HG02763 (cell line): ENCODE measurements at regions not wholly inside any gene's neighbourhood (a gene's known extent, or its start where the extent isn't known, plus 50 kb on each side); places are given as distances from the start of the nearest gene placed in this dataset.
"Not testable (repeated sequence)": the region's sequence is repeated elsewhere in the genome, so short reads cannot be mapped to it uniquely, and the experiment has no call there.

Source experiments
- ATAC-seq: cut with Tn5 transposase; IDR thresholded peaks from one replicate; pipeline ENCODE4 v1.9.1; 2021; ENCODE audit warnings: mild to moderate bottlenecking, moderate library complexity; ENCODE audit not compliant: unreplicated experiment

GRCh38 chr3:74426571-74426970, 187.9 kb downstream of the CNTN3 start:
- no peak for ATAC-seq

- ATAC-seq = no peak
Observed at GRCh38 chr3:74423867-74424266, 190.6 kb downstream of the CNTN3 start.

DNA sequence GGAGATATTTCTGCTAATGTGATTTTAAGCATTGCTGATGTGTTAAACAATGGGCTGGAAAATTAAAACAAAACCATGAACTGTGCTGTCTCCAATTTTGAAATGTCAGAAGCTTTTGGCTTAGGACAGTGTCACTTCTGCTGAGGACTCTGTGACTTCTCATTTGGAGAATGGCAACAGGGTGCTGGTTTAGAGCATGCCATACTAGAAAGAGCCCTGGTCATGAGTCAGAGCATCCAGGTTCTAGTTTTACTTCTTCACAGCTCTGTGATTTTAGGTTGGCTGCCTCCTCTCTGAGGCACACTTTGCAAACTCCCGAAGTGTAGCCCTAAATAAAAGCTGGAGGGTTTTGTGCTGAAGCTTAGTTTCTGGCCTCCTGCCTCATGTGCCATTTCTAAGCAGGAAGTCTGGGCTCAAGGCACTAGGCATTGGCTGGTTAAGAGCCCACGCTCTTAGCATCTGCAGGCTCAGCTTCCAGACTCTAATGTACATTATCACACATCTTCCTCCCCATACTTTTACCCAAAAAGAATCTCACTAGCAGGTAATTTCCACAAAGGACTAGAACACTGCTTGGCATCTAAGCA, 193.8 kb downstream of the CNTN3 start:
- ATAC-seq = no peak

GRCh38 chr3:74415731-74416130, 198.7 kb downstream of the CNTN3 start:
- no peak for ATAC-seq

- ATAC-seq = no peak
Observed at GRCh38 chr3:74413547-74414241, 200.8 kb downstream of the CNTN3 start.

GRCh38 chr3:74410276-74410941, 204.1 kb downstream of the CNTN3 start:
- no peak for ATAC-seq

GRCh38 chr3:74409066-74409465, 205.4 kb downstream of the CNTN3 start:
- no peak for ATAC-seq

- no peak for ATAC-seq
Observed at GRCh38 chr3:74403307-74403706, 211.2 kb downstream of the CNTN3 start.

DNA sequence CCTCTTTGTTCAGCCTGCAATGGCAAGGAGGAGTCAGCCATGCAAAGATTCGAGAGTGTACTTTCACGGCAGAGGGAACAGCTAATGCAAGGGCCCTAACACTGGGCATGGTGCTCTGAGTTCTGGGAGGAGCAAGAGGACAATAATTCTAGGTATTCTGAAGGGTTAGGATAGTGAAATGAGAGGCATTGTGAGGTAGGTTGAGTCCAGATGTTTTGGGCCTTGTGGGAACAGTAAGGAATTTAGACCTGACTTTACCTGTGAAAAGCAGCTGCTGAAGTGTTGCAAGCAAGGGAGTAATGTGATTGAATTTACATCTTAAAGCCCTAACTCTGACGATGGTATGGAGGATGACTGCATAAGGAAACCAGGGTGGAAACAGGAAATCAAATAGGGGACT, 211.6 kb downstream of the CNTN3 start:
- ATAC-seq = no peak

DNA sequence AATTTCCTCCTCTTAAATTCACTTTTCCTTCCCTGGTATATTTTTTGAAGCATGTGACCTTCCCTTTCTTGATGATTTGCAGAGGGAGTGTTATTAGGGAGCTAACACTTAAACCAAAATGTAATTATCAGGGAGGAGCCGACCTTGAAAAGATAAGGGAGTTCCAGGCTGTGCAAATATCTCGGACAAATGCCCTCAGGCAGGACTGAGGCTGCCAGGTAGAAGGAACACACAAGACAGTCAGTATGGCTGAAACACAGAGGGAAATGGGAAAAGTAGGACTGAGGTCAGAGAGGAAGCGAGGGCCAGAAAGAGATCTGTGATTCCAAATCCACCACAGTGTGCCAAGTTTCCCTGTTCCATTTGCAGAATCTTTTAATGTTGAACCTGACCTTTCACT, 221.0 kb downstream of the CNTN3 start:
- no peak for ATAC-seq

GRCh38 chr3:74390121-74390877, 224.2 kb downstream of the CNTN3 start:
- ATAC-seq = no peak

DNA sequence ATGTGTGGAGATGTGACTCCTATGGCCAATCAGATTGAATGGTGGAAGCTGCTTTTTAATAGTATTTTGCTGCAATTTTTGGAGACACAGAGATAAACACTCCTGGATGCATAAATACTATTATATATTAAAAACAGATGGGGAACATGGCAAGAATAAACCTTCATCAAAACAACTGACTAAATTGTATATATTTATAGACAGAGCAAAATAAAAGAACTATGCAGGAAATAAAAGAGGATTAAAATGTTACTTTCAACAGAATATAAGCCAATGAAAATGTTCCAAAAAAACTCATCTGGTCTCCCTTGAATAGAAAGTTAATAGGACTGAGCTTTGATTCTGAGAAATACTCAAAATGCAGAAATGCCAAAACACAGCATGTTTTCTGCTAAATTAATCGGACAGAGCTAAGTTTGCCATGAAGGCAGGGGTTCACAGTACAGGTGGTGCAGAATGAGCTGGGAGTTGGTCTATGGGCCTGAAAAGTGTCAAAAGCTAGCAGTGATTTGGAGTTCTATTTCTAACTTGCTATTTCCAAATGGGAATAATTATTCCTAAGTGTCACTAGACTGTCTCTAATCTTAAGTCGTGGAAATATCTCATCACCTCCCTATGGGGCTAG, 227.2 kb downstream of the CNTN3 start:
- ATAC-seq = no peak

- no peak for ATAC-seq
Observed at GRCh38 chr3:74384159-74384558, 230.3 kb downstream of the CNTN3 start.

GRCh38 chr3:74377669-74378068, 236.8 kb downstream of the CNTN3 start:
- no peak for ATAC-seq

DNA sequence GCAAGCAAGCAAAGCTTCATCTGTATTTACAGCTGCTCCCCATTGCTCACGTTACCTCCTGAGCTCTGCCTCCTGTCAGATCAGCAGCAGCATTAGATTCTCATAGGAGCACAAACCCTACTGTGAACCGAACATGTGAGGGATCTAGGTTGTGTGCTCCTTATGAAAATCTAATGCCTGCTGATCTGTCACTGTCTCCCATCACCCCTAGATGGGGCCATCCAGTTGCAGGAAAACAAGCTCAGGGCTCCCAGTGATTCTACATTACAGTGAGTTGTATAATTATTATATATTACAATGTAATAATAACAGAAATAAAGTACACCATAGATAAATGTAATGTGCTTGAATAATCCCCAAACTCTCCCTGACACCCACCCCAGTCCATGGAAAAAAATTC, 238.1 kb downstream of the CNTN3 start:
- ATAC-seq = not testable (repeated sequence)

DNA sequence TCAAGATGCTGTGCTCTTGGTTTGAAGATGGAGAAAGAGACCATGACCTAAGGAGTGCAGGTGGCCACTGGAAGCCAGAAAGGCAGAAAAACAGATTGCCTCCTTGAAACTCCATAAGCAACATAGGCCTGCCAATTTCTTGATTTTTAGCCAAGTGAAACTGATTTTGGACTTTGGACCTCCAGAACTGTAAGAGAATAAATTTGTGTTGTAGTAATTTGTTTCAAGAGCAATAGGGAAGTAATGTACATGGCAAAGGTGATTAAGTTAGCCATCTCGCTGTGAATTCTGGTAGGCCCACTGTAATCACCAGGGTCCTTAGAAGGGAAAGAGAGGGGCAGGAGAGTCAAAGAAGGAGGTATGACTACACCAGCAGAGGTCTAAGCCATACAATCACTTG, 238.8 kb downstream of the CNTN3 start:
- ATAC-seq = no peak

DNA sequence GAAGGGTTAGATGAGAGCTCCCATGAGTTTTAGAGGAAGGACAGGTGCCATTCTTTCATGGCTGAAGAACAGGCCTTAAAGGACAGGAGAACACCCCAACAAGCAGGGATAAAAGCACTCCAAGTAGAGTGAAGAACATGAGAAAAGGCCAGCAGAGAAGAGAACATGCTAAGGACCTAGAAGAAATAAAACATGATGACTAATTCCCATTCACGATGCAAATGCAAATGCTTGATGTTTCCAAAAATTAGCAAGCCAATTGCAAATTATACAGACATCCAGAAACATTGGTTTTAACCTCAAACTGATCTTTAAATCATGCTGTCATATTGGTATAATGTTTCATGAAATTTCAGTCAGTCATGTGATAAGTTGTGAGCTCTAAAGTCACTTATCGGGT, 241.7 kb downstream of the CNTN3 start:
- ATAC-seq = no peak

- no peak for ATAC-seq
Observed at GRCh38 chr3:74370342-74370741, 244.1 kb downstream of the CNTN3 start.

DNA sequence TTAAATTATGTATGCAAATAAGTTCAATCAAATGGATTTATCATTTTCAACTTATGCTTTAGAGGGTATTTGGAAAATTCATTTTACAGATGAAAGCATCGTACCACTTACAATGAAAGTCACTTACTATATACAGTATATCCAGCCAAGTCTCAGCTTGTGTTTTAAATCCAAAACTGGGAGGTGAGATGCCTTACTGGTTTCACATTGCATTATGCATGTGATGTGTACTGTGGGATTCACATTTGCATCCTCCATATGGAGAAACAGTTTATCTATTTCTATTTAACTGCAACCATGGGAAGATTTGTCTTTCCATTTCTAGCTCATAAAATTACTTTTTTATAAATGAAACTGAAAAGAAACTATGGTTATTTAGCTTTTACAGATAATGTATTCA, 248.1 kb downstream of the CNTN3 start:
- ATAC-seq = no peak

DNA sequence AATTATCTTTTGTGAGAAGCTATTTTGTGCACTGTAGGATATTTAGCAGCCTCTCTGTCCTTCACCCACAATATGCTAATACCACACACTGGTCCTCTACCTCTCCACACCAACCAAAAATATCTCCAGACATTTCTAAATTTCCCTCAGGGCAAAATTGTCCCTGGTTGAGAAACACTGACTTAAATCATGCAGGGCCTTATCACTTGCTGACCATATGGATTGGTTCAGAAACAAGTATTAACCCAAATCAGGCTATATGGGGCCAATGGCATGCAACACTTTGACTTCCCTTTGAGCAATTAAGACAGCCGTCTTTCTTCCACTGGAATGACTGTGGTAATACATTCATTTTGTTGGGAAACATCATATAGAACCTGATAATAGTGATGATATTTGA, 251.1 kb downstream of the CNTN3 start:
- ATAC-seq = no peak

GRCh38 chr3:74360406-74360805, 254.1 kb downstream of the CNTN3 start:
- no peak for ATAC-seq
